WTC11 (cell line): ENCODE measurements at regions not wholly inside any gene's neighbourhood (a gene's known extent, or its start where the extent isn't known, plus 50 kb on each side); places are given as distances from the start of the nearest gene placed in this dataset.

Source experiments
- ATAC-seq: fragments of 200-7000 bp; cut with Tn5 transposase; 2 replicates; pipeline ENCODE4 v1.10.0; 2021; ENCODE audit warnings: mild to moderate bottlenecking, moderate library complexity
- CTCF ChIA-PET: fragments of 300-600 bp; sonication (Branson Sonifier 250); formaldehyde crosslinking; loops from one replicate; lab custom pipeline; 2021; ENCODE audit warnings: antibody characterized with exemption; lab: Charles Lee
- POLR2A ChIA-PET: fragments of 350-600 bp; sonication (Branson Sonifier 250); formaldehyde crosslinking; loops from one replicate; lab custom pipeline; 2021; ENCODE audit warnings: antibody characterized with exemption; lab: Charles Lee
- DNase-seq: peaks from one replicate; pipeline ENCODE4 v3.0.0; 2021; ENCODE audit warnings: low spot score
- H3K27ac Mint-ChIP-seq: 2 replicates; pipeline ENCODE4 v1.8.0; 2021; ENCODE audit warnings: mixed read lengths
- H3K27me3 Mint-ChIP-seq: 2 replicates; pipeline ENCODE4 v1.8.0; 2021; ENCODE audit warnings: low read depth, mild to moderate bottlenecking, moderate library complexity, mixed read lengths
- H3K36me3 Mint-ChIP-seq: 2 replicates; pipeline ENCODE4 v1.8.0; 2021; ENCODE audit warnings: mixed read lengths
- H3K4me1 Mint-ChIP-seq: 2 replicates; pipeline ENCODE4 v1.8.0; 2022; ENCODE audit warnings: mixed read lengths
- H3K4me3 Mint-ChIP-seq: 2 replicates; pipeline ENCODE4 v1.8.0; 2021; ENCODE audit warnings: mild to moderate bottlenecking, moderate library complexity, mixed read lengths
- H3K9me3 Mint-ChIP-seq: 2 replicates; pipeline ENCODE4 v1.8.0; 2021; ENCODE audit warnings: mixed read lengths
- CREB1 ChIP-seq: sonication (generic); formaldehyde crosslinking; IDR thresholded peaks from 2 replicates; pipeline ENCODE4 v1.8.0; 2023; ENCODE audit warnings: mild to moderate bottlenecking, missing genetic modification reagents
- ERG ChIP-seq: fragments of 250-450 bp; sonication (Bioruptor Pico); IDR thresholded peaks from 2 replicates; pipeline ENCODE4 v1.8.0; 2021; ENCODE audit warnings: mild to moderate bottlenecking
- FOXJ3 ChIP-seq: sonication (generic); formaldehyde crosslinking; IDR thresholded peaks from 2 replicates; pipeline ENCODE4 v1.9.0; 2021; ENCODE audit warnings: missing genetic modification reagents, mild to moderate bottlenecking, borderline replicate concordance
- JAZF1 ChIP-seq: fragments of 250-450 bp; sonication (Bioruptor Pico); IDR thresholded peaks from 2 replicates; pipeline ENCODE4 v1.9.0; 2021; ENCODE audit warnings: moderate library complexity, mild to moderate bottlenecking, inconsistent platforms
- SMAD3 ChIP-seq: sonication (generic); formaldehyde crosslinking; IDR thresholded peaks from 2 replicates; pipeline ENCODE4 v1.8.0; 2022; ENCODE audit warnings: missing genetic modification reagents, mild to moderate bottlenecking, borderline replicate concordance
- TEAD1 ChIP-seq: sonication (generic); formaldehyde crosslinking; IDR thresholded peaks from 2 replicates; pipeline ENCODE4 v1.8.0; 2022; ENCODE audit warnings: mild to moderate bottlenecking, missing genetic modification reagents
- TP53 ChIP-seq: sonication (generic); formaldehyde crosslinking; IDR thresholded peaks from 2 replicates; pipeline ENCODE4 v1.8.1; 2023; ENCODE audit warnings: mild to moderate bottlenecking, missing genetic modification reagents
- ZNF219 ChIP-seq: sonication (generic); formaldehyde crosslinking; IDR thresholded peaks from 2 replicates; pipeline ENCODE4 v1.8.0; 2023; ENCODE audit warnings: missing genetic modification reagents, mild to moderate bottlenecking, borderline replicate concordance
- ZNF416 ChIP-seq: fragments of 250-450 bp; sonication (Bioruptor Pico); IDR thresholded peaks from 2 replicates; pipeline ENCODE4 v1.9.0; 2021; ENCODE audit warnings: mild to moderate bottlenecking, inconsistent platforms
- ZNF423 ChIP-seq: fragments of 250-450 bp; sonication (Bioruptor Pico); IDR thresholded peaks from 2 replicates; pipeline ENCODE4 v2.1.2; 2022; ENCODE audit warnings: mild to moderate bottlenecking, moderate library complexity
- TF ChIP-seq, protein P1 (sequence below): fragments of 200-600 bp; IDR thresholded peaks from 2 replicates; pipeline ENCODE4 v1.8.0; 2022; ENCODE audit warnings: antibody characterized with exemption

- Mint-ChIP-seq H3K4me3 (no peak overlapping the region), H3K9me3 (peaks cover 42% of the 10 kb centered on the region), H3K27ac (no peak overlapping the region), H3K27me3 (peaks cover 20% of the 10 kb centered on the region), H3K4me1 (no peaks in the 10 kb centered on the region), H3K36me3 (peaks cover 27% of the 10 kb centered on the region)
- POLR2A ChIA-PET = no interaction called here
- DNase-seq (no peak), ATAC-seq (no peak)
- CTCF ChIA-PET = no interaction called here
- TF ChIP-seq TP53 (no peak), TEAD1 (CRISPR knock-in tag) (no peak), ZNF423 (no peak), ERG (no peak), ZNF219 (CRISPR knock-in tag) (no peak), JAZF1 (no peak), FOXJ3 (no peak), CREB1 (no peak), SMAD3 (CRISPR knock-in tag) (no peak), ZNF416 (CRISPR knock-in tag) (no peak)
- TF ChIP-seq, protein P1, sequence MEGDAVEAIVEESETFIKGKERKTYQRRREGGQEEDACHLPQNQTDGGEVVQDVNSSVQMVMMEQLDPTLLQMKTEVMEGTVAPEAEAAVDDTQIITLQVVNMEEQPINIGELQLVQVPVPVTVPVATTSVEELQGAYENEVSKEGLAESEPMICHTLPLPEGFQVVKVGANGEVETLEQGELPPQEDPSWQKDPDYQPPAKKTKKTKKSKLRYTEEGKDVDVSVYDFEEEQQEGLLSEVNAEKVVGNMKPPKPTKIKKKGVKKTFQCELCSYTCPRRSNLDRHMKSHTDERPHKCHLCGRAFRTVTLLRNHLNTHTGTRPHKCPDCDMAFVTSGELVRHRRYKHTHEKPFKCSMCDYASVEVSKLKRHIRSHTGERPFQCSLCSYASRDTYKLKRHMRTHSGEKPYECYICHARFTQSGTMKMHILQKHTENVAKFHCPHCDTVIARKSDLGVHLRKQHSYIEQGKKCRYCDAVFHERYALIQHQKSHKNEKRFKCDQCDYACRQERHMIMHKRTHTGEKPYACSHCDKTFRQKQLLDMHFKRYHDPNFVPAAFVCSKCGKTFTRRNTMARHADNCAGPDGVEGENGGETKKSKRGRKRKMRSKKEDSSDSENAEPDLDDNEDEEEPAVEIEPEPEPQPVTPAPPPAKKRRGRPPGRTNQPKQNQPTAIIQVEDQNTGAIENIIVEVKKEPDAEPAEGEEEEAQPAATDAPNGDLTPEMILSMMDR = no peak
- TF ChIP-seq, all 79 proteins: peak for 0
These were observed 56.4 kb upstream of the FSHB start for GRCh38 chr11:30174265-30175020.
